IMR-90 (cell line): ENCODE measurements at regions not wholly inside any gene's neighbourhood (a gene's known extent, or its start where the extent isn't known, plus 50 kb on each side); places are given as distances from the start of the nearest gene placed in this dataset.

Experiments used
- ATAC-seq: fragments of 200-7000 bp; cut with Tn5 transposase; 2 replicates; pipeline ENCODE4 v1.9.1; 2020; ENCODE audit warnings: low read depth, mild to moderate bottlenecking, moderate library complexity
- BruUV-seq: library from RNA; stranded (reverse); fragments of 400-500 nt; replicated peaks from 2 replicates; lab custom pipeline; 2021; lab: Mats Ljungman, UMichigan
- CTCF ChIA-PET: fragments of 300-600 bp; formaldehyde crosslinking; extraction: SDS; loops from one replicate; lab custom pipeline; 2021; ENCODE audit warnings: antibody characterized with exemption; lab: Yijun Ruan, JAX
- POLR2A ChIA-PET: fragments of 300-600 bp; sonication (Branson Sonifier 250); formaldehyde crosslinking; loops from one replicate; lab custom pipeline; 2022; ENCODE audit warnings: antibody characterized with exemption; ENCODE audit not compliant: unreplicated experiment; lab: Charles Lee
- DNase-seq: peaks from one replicate; pipeline ENCODE4 v3.0.0; 2013
- H2AFZ ChIP-seq: replicated peaks from 2 replicates; pipeline ENCODE3; 2013; ENCODE audit warnings: low read length, mild to moderate bottlenecking; ENCODE audit not compliant: poor library complexity
- H2AK5ac ChIP-seq: 2 replicates; pipeline ENCODE4 v1.6.1; 2013; ENCODE audit warnings: low read depth, low read length, inconsistent platforms
- H2AK9ac ChIP-seq: replicated peaks from 2 replicates; pipeline ENCODE3; 2013; ENCODE audit warnings: mild to moderate bottlenecking, low read depth, low read length, moderate library complexity; ENCODE audit not compliant: poor library complexity
- H2BK120ac ChIP-seq: 2 replicates; pipeline ENCODE4 v1.6.1; 2013; ENCODE audit warnings: low read depth, low read length, inconsistent platforms
- H2BK15ac ChIP-seq: 3 replicates; pipeline ENCODE4 v1.6.1; 2013; ENCODE audit warnings: low read depth, low read length, inconsistent platforms
- H2BK20ac ChIP-seq: 2 replicates; pipeline ENCODE4 v1.6.1; 2013; ENCODE audit warnings: low read depth, mild to moderate bottlenecking, inconsistent platforms, low read length, moderate library complexity
- H2BK5ac ChIP-seq: 2 replicates; pipeline ENCODE4 v1.6.1; 2013; ENCODE audit warnings: mild to moderate bottlenecking, low read depth, low read length, inconsistent platforms; ENCODE audit not compliant: poor library complexity, severe bottlenecking
- H3K14ac ChIP-seq: replicated peaks from 2 replicates; pipeline ENCODE4 v1.6.1; 2013; ENCODE audit warnings: low read depth, low read length, inconsistent platforms
- H3K18ac ChIP-seq: 2 replicates; pipeline ENCODE4 v1.6.1; 2013; ENCODE audit warnings: low read depth, low read length, control low read depth
- H3K23ac ChIP-seq: 2 replicates; pipeline ENCODE4 v1.6.1; 2013; ENCODE audit warnings: low read depth, low read length, inconsistent platforms
- H3K27ac ChIP-seq: 2 replicates; pipeline ENCODE4 v1.5.1; 2013; ENCODE audit warnings: mild to moderate bottlenecking, control low read depth, low read length; ENCODE audit not compliant: insufficient read depth
- H3K27me3 ChIP-seq: 2 replicates; pipeline ENCODE4 v1.6.1; 2013; ENCODE audit warnings: low read length; ENCODE audit not compliant: control insufficient read depth, insufficient read depth
- H3K36me3 ChIP-seq: 2 replicates; pipeline ENCODE4 v1.6.1; 2013; ENCODE audit warnings: low read length, mixed read lengths; ENCODE audit not compliant: control insufficient read depth, insufficient read depth
- H3K4ac ChIP-seq: 2 replicates; pipeline ENCODE4 v1.6.1; 2013; ENCODE audit warnings: low read depth, low read length, inconsistent platforms
- H3K4me1 ChIP-seq: 2 replicates; pipeline ENCODE4 v1.6.1; 2013; ENCODE audit warnings: low read length, mixed read lengths; ENCODE audit not compliant: control insufficient read depth, insufficient read depth
- H3K4me2 ChIP-seq: 2 replicates; pipeline ENCODE4 v1.6.1; 2013; ENCODE audit warnings: low read depth, mild to moderate bottlenecking, control low read depth, low read length, moderate library complexity
- H3K4me3 ChIP-seq: 2 replicates; pipeline ENCODE4 v1.5.1; 2013; ENCODE audit warnings: low read depth, mild to moderate bottlenecking, control low read depth, low read length, moderate library complexity; ENCODE audit not compliant: insufficient read depth
- H3K56ac ChIP-seq: 2 replicates; pipeline ENCODE4 v1.6.1; 2013; ENCODE audit warnings: low read length, inconsistent platforms; ENCODE audit not compliant: insufficient read depth; ENCODE audit errors: extremely low read depth
- H3K79me1 ChIP-seq, 2 experiments: 2 replicates each; pipeline ENCODE4 v1.6.1; 2013; ENCODE audit warnings: low read length in 2 of 2, inconsistent platforms in 1 of 2, low read depth in 1 of 2
- H3K9ac ChIP-seq: 2 replicates; pipeline ENCODE4 v1.6.1; 2013; ENCODE audit warnings: low read depth, low read length, control low read depth
- H3K9me1 ChIP-seq: 2 replicates; pipeline ENCODE4 v1.6.1; 2013; ENCODE audit warnings: low read length, inconsistent platforms; ENCODE audit not compliant: insufficient read depth
- H3K9me3 ChIP-seq: 2 replicates; pipeline ENCODE4 v1.6.1; 2013; ENCODE audit warnings: low read length; ENCODE audit not compliant: control insufficient read depth, insufficient read depth
- H4K20me1 ChIP-seq: 2 replicates; pipeline ENCODE4 v1.6.1; 2013; ENCODE audit warnings: low read length, inconsistent platforms; ENCODE audit not compliant: insufficient read depth
- H4K5ac ChIP-seq: 2 replicates; pipeline ENCODE4 v1.6.1; 2013; ENCODE audit warnings: mild to moderate bottlenecking, low read depth, low read length, control low read depth
- H4K8ac ChIP-seq, 2 experiments: 2 replicates each; pipeline ENCODE4 v1.6.1; 2013; ENCODE audit warnings: low read depth in 2 of 2, low read length in 2 of 2, control low read depth in 1 of 2, inconsistent platforms in 1 of 2
- H4K91ac ChIP-seq: 2 replicates; pipeline ENCODE4 v1.6.1; 2013; ENCODE audit warnings: low read depth, low read length, inconsistent platforms; ENCODE audit not compliant: insufficient read depth
- BHLHE40 ChIP-seq: fragments of 150-350 bp; IDR thresholded peaks from 2 replicates; pipeline ENCODE4 v1.6.1; 2016; ENCODE audit warnings: mild to moderate bottlenecking, low read depth, low read length
- CEBPB ChIP-seq: IDR thresholded peaks from 2 replicates; pipeline ENCODE4 v1.6.1; 2012; ENCODE audit warnings: low read depth, low read length, improper control_type of control experiment
- CHD1 ChIP-seq: IDR thresholded peaks from 2 replicates; pipeline ENCODE4 v1.6.1; 2012; ENCODE audit warnings: low read depth, low read length, improper control_type of control experiment
- FOS ChIP-seq: fragments of 150-350 bp; IDR thresholded peaks from 2 replicates; pipeline ENCODE4 v1.6.1; 2016; ENCODE audit warnings: low read depth, low read length
- MAFK ChIP-seq: IDR thresholded peaks from 2 replicates; pipeline ENCODE4 v1.6.1; 2012; ENCODE audit warnings: low read depth, low read length, improper control_type of control experiment
- MAZ ChIP-seq: IDR thresholded peaks from 2 replicates; pipeline ENCODE4 v1.6.1; 2012; ENCODE audit warnings: low read depth, mild to moderate bottlenecking, low read length, improper control_type of control experiment, moderate library complexity, borderline replicate concordance
- MXI1 ChIP-seq: IDR thresholded peaks from 2 replicates; pipeline ENCODE4 v1.6.1; 2012; ENCODE audit warnings: low read depth, mild to moderate bottlenecking, low read length, moderate library complexity, borderline replicate concordance
- NFE2L2 ChIP-seq: fragments of 150-350 bp; IDR thresholded peaks from 2 replicates; pipeline ENCODE4 v1.6.1; 2016; ENCODE audit warnings: low read depth, mild to moderate bottlenecking, low read length
- POLR2A ChIP-seq: IDR thresholded peaks from 2 replicates; pipeline ENCODE4 v1.6.1; 2012; ENCODE audit warnings: mild to moderate bottlenecking, low read depth, low read length
- RAD21 ChIP-seq: IDR thresholded peaks from 2 replicates; pipeline ENCODE4 v1.6.1; 2012; ENCODE audit warnings: low read length, improper control_type of control experiment
- RCOR1 ChIP-seq: IDR thresholded peaks from 2 replicates; pipeline ENCODE4 v1.6.1; 2012; ENCODE audit warnings: mild to moderate bottlenecking, low read length, improper control_type of control experiment; ENCODE audit not compliant: insufficient replicate concordance
- RFX5 ChIP-seq: IDR thresholded peaks from 2 replicates; pipeline ENCODE4 v1.8.0; 2012; ENCODE audit warnings: low read depth, mild to moderate bottlenecking, low read length, moderate library complexity
- SMC3 ChIP-seq: fragments of 150-350 bp; IDR thresholded peaks from 2 replicates; pipeline ENCODE4 v1.6.1; 2016; ENCODE audit warnings: low read depth, mild to moderate bottlenecking, antibody characterized with exemption, low read length, moderate library complexity
- WGBS, 2 experiments: methylation state at CpG; one replicate each; pipeline versions ENCODE4 v1.1.5 to v1.1.7; 2013; ENCODE audit warnings: missing lambda C conversion rate in 2 of 2; ENCODE audit not compliant: insufficient read length in 1 of 2; ENCODE audit errors: extremely low coverage in 2 of 2; 5-methylcytosine and 5-hydroxymethylcytosine counted together
- dilution Hi-C: fragments of 300-500 bp; cut with HindIII; formaldehyde crosslinking; loops from one replicate; pipeline ENCODE4 v1.14.3; 2018; ENCODE audit warnings: low sequenced_read_pairs; ENCODE audit not compliant: unreplicated experiment
- in situ Hi-C: fragments of 300-500 bp; cut with MboI; formaldehyde crosslinking; loops from 3 replicates; pipeline ENCODE4 v1.14.3; 2019; ENCODE audit warnings: low sequenced_read_pairs, inconsistent platforms, mixed read lengths
- intact Hi-C: fragments of 100-400 bp; cut with micrococcal nuclease; formaldehyde crosslinking; loops from 2 replicates; pipeline ENCODE4 v1.10.0; 2022
- TF ChIP-seq, protein P1 (sequence below): fragments of 150-350 bp; IDR thresholded peaks from 2 replicates; pipeline ENCODE4 v1.6.1; 2017; ENCODE audit warnings: mild to moderate bottlenecking, antibody characterized with exemption, low read length, low read depth
- TF ChIP-seq, protein P2 (sequence below): conservative IDR thresholded peaks from 2 replicates; pipeline ENCODE4 v1.5.1; 2012; ENCODE audit warnings: mild to moderate bottlenecking, low read depth, low read length, improper control_type of control experiment

DNA sequence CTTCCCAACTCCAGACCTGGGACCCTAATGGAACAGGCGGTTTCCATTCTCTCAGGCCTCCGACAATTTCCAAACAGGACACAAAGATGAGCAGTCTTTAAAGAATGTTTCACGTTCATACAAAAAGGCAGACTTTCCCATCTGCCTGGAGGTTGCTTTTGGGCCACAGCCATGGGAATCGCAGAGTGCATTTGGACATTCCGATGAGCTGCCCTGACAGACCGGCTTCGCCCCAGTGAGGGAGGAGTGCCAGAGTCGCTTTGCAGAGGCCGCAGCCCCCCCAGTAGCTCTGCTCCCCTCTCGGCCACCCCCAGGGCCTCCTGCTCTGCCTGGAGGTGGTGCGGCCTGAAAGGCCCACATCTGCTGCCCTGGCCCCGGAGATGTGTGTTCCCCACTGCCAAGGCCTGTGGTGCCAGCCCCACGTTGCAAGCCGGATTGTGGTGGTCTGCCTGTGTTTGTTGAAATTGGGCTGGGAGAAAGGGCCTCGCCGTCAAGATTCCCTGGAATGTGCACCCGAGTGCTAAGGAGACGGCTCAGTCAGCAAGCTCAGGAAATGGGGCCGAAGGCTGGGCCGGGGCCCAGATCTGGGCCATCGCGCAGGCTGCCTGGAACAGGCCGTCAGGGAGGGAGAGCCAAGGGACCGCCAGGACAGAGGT lies 89.8 kb downstream of the C16orf95 start:
- Histone ChIP-seq H3K4me1 (peaks cover 5% of the 10 kb centered on the region), H4K5ac (peak overlapping the region; percentile 58), H3K4ac (peak overlapping the region; percentile 95), H4K8ac (peak overlapping the region; percentile 19 to 83; a peak in 3 of 4 replicates), H2BK15ac (peak overlapping the region; percentile 26; the same call in 1 of the 3 replicates), H3K9me3 (peaks cover 6% of the 10 kb centered on the region), H3K36me3 (no peaks in the 10 kb centered on the region), H4K91ac (peak overlapping the region; percentile 83), H3K27ac (peak overlapping the region; percentile 87), H3K18ac (peak overlapping the region; percentile 59; the same call in 1 of the 2 replicates), H4K20me1 (no peaks in the 10 kb centered on the region), H3K56ac (peak overlapping the region; percentile 25; the same call in 1 of the 2 replicates), H2AFZ (peak overlapping the region; percentile 85), H2AK5ac (peak overlapping the region; percentile 65; the same call in 1 of the 2 replicates), H2BK120ac (peak overlapping the region; percentile 89), H3K23ac (peak overlapping the region; percentile 94; the same call in 1 of the 2 replicates), H3K14ac (peak overlapping the region; percentile 81), H3K4me2 (peak overlapping the region; percentile 30), H2BK20ac (peak overlapping the region; percentile 92), H3K9ac (peak overlapping the region; percentile 28), H3K9me1 (peaks cover 13% of the 10 kb centered on the region; the same call in 1 of the 2 replicates), H3K79me1 (no peaks in the 10 kb centered on the region), H2BK5ac (peak overlapping the region; percentile 71), H2AK9ac (peak overlapping the region; percentile 65), H3K4me3 (no peak overlapping the region), H3K27me3 (peaks cover 2% of the 10 kb centered on the region; the same call in 1 of the 2 replicates)
- CTCF ChIA-PET, result interaction anchor here (0.8 to 1.4 kb wide), 2 partner anchors 13 to 14 kb away, joined by 3 read pairs; no protein-coding TSS in a partner anchor
- dilution Hi-C loops (no loop called here), intact Hi-C loops (no loop called here), in situ Hi-C loops (no loop called here)
- POLR2A ChIA-PET, result interaction anchor here (0.7 kb wide), 1 partner anchor 13 kb away, joined by 4 read pairs; no protein-coding TSS in a partner anchor
- peak; percentile 91 for ATAC-seq
- DNase-seq, result peak; percentile 93
- WGBS, 2 experiments, result 3% methylated on average over 10 of the region's 24 CpGs; no CpG with 5 or more reads in 1 of the 2 experiments
- no TSS peak for BruUV-seq
- peak; percentile 31; the same call in 1 of the 2 replicates for TF ChIP-seq BHLHE40
- TF ChIP-seq RAD21, result no peak
- no peak for TF ChIP-seq MAFK
- TF ChIP-seq CHD1, result no peak
- no peak for TF ChIP-seq RFX5
- TF ChIP-seq, protein P1, sequence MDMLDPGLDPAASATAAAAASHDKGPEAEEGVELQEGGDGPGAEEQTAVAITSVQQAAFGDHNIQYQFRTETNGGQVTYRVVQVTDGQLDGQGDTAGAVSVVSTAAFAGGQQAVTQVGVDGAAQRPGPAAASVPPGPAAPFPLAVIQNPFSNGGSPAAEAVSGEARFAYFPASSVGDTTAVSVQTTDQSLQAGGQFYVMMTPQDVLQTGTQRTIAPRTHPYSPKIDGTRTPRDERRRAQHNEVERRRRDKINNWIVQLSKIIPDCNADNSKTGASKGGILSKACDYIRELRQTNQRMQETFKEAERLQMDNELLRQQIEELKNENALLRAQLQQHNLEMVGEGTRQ, result no peak
- no peak for TF ChIP-seq POLR2A
- TF ChIP-seq MXI1, result no peak
- no peak for TF ChIP-seq NFE2L2
- no peak for TF ChIP-seq RCOR1
- no peak for TF ChIP-seq MAZ
- TF ChIP-seq SMC3, result no peak
- TF ChIP-seq FOS, result peak; percentile 67; the same call in 1 of the 2 replicates
- TF ChIP-seq, protein P2, sequence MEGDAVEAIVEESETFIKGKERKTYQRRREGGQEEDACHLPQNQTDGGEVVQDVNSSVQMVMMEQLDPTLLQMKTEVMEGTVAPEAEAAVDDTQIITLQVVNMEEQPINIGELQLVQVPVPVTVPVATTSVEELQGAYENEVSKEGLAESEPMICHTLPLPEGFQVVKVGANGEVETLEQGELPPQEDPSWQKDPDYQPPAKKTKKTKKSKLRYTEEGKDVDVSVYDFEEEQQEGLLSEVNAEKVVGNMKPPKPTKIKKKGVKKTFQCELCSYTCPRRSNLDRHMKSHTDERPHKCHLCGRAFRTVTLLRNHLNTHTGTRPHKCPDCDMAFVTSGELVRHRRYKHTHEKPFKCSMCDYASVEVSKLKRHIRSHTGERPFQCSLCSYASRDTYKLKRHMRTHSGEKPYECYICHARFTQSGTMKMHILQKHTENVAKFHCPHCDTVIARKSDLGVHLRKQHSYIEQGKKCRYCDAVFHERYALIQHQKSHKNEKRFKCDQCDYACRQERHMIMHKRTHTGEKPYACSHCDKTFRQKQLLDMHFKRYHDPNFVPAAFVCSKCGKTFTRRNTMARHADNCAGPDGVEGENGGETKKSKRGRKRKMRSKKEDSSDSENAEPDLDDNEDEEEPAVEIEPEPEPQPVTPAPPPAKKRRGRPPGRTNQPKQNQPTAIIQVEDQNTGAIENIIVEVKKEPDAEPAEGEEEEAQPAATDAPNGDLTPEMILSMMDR, result no peak
- no peak for TF ChIP-seq CEBPB
